GM18498 (cell line): ENCODE measurements at regions not wholly inside any gene's neighbourhood (a gene's known extent, or its start where the extent isn't known, plus 50 kb on each side); places are given as distances from the start of the nearest gene placed in this dataset.
A peak's percentile ranks its signal among the peaks of the same experiment; 100 is the strongest.

ENCODE experiments used
- ATAC-seq: cut with Tn5 transposase; IDR thresholded peaks from one replicate; pipeline ENCODE4 v1.9.1; 2021; ENCODE audit warnings: mild to moderate bottlenecking, moderate library complexity; ENCODE audit not compliant: unreplicated experiment

GRCh38 chr9:4435197-4435596, 55.1 kb upstream of the SLC1A1 start:
- ATAC-seq, result no peak

DNA sequence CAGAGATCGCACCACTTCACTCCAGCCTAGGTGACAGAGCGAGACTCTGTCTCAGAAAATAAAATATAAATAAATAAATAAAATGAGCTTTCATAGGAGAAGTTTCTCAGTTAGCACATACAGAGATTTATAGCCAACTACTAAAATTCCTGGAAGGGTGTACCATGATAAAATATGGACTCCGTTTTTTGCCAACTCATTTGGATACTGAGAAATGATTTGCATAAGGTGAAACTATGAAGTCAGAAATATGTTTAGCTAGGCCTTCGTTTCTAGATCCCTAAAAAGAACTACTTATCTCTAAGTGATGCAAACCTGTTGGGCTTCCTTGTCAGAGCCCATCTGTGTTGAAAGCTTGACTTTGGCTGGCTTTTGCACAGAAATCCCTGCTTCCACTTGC, 56.9 kb upstream of the SLC1A1 start:
- ATAC-seq, result peak; percentile 50

- ATAC-seq, result peak; percentile 44
These were observed 59.6 kb upstream of the SLC1A1 start for GRCh38 chr9:4430432-4431261.

DNA sequence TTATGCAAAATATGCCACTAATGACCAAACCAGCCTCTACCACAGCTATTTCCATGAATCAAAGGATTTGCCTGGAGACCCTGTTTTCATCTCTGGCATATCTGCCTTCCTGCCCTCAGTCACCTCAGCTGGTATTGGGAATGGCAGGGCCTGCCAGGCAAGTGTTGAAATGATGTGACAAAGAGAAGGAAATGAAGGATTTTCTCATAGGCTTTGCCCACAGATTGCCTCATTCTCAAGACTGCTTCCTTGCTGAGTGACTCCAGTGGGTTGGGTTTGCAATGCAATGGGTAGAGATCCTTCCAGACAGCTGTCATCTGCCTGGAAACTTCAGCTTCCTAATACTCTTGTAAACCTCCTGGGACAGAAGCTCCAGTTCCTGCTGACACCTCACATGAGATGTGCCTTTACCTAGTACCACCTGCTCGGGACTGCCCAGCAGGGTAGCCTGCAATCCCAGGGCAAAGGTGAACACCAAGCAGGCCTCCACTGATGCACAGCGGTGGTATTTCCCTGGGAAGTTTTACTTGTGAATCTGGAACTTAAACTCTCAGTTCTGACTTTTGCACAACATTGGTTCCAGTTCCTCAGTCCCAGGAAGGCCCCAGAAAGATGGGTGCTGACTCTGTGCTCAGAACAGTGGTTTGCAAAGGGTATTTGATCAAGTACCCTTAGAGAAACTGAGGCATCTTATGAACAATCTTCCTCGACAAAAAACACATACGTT, 64.8 kb upstream of the SLC1A1 start:
- no peak for ATAC-seq

- ATAC-seq, result no peak
These were observed 65.4 kb upstream of the SLC1A1 start for GRCh38 chr9:4424891-4425290.

DNA sequence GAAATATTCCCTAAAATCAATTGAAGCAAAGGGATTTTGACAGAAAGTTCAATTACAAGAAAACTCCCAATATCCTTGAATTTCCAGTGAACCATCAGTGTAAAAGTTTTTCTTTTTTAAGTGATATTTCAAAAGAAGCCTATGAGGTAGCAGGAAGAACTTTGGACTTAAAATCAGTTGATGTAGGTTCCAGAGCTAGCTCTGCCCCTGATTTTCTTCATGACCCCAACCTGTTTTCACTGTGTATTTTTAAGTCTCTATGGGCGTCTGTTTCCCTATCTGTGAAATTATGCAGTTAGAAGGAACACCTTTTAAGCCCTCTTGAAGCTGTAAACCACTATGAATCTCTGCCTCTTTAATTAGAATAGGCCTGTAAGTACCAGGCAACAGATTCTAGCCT, 66.2 kb upstream of the SLC1A1 start:
- no peak for ATAC-seq

GRCh38 chr9:4423207-4423610, 67.1 kb upstream of the SLC1A1 start:
- no peak for ATAC-seq

GRCh38 chr9:4422495-4422894, 67.8 kb upstream of the SLC1A1 start:
- ATAC-seq, result peak; percentile 82

GRCh38 chr9:4421847-4422246, 68.4 kb upstream of the SLC1A1 start:
- ATAC-seq, result no peak

DNA sequence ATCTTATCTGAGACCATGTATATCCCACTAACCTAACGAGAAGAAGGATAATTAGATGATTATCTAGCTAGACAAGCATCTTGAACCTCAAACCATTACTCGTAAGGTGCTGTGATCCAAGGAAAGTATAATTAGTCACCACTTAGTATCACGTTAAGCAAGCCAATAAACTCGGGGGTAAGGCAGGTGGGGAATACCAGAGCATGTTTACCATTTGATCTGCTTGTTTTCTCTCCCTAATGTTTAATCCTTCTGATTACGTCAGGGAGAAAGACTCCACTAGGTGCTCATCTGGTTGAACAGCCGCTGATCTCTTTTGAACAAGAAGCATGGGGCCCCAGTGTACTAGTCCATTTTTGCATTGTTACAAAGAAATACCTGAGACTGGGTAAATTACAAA, 69.9 kb upstream of the SLC1A1 start:
- ATAC-seq, result no peak

DNA sequence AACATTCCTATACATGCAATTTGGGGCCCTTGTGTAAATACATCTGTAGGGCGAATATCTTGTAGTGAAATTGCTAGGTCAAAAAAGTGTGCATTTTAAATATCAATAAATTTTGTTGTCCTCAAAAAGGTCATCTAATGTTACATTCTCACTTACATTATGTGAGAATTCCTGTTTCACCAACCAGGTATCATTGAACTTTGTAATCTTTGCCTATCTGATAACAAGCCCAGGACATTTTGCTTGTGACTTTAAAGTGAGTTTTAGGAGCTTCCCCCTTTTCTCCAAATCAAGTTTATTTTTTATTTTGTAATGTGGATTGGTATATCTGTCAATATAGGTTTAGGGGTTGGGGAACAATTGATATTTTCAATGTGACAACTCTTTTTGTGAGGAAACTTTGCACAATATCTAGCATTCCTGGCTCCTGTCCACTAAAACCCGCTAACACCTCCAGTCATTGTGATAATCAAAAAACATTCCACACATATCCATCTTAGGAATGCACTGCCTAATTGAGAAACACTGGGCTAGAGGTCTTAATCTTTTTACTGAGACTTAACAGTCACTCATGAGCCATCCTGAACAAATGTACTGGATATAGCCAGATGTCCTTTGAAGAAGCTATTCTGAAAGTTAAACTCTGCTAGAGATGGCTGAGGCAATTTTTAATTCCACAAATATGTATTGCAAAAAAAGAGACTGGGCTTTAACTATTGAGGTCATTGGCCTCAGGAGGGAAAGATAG, 72.5 kb upstream of the SLC1A1 start:
- ATAC-seq, result no peak

GRCh38 chr9:4416467-4416866, 73.8 kb upstream of the SLC1A1 start:
- no peak for ATAC-seq

DNA sequence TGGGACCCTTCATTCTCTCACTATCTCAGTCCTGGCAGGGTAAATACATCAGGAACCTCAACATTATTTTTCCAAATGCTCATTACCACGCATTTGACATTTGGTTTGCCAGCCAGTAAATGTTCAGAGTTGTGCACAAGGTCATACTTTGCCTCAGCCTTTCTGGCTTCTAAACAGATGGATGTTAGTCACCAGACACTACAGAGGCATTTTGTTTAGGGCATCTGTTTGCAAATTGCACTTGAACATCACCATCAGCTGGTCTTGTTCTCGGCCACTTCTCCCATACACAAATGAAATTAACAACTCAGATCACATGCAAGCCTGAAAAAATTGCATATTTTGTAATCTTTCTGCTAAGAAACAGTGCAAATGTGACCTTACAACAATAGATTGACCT, 75.0 kb upstream of the SLC1A1 start:
- no peak for ATAC-seq

- no peak for ATAC-seq
These were observed 76.4 kb upstream of the SLC1A1 start for GRCh38 chr9:4413856-4414255.

DNA sequence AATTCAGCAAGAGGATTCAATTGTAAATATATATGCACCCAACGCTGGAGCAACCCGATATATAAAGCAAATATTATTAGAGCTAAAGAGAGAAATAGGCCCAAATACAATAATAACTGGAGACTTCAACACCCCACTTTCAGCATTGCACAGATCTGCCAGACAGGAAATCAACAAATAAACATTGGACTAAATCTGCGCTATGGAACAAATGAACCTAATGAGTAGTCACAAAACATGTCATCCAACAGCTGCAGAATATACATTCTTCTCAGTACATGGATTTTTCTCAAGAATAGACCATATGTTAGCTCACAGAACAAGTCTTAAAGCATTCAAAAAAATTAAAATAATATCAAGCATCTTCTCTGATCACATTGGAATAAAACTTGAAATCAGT, 86.1 kb upstream of the SLC1A1 start:
- ATAC-seq, result no peak

GRCh38 chr9:4402501-4402900, 87.8 kb upstream of the SLC1A1 start:
- no peak for ATAC-seq

DNA sequence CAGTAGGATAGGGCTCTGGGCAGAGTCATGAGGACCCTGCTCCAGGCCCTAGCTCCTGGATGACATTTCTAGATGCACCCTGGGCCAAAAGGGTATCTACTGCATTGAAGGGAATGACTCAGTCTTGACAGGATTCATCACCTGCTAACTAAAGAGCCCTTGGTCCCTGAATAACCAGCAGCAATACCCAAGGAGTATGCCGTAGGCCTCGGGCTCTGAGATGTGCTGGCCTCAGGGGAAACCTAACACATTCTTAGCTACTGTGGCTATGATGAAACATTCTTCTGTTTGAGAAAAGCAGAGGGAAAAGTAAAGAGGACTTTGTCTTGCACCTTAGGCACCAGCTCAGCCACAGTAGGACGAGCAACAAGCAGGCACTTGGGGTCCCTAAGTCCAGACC, 89.5 kb upstream of the SLC1A1 start:
- no peak for ATAC-seq

GRCh38 chr9:4397917-4398316, 92.4 kb upstream of the SLC1A1 start:
- ATAC-seq, result no peak

DNA sequence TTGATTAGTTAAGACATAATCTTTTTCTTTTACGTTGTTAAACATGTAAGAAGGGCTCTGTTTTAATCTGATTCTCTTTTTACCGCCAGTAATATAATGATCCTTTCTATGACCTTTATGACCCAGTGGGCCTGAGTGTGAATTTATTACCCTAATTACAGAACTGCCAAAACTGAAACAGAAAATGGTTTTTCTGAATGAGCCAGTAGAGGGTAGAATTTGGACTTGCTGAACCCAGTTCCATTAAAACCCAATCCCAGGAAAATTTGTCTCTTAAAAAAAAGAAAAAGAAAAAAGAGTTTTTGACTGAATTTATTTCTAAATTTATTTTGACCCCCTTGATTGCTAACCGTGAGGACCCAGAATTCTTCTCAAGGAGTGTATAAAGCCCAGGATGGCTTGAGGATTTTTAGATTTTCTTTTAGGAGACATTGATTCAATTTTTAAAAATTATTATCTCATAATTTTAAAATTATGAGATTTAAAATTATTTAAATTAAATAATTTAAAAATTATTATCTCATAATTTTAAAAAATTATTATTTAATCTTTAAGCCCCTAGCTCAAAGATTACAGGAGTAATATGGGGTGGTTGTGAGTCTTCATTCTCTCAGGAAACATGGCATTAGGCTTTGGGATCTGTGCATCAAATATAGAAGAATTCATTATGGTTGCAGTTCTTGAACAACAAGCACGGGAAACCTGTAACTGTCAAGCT, 94.1 kb upstream of the GLIS3 start:
- no peak for ATAC-seq

GRCh38 chr9:4389755-4390154, 89.9 kb upstream of the GLIS3 start:
- ATAC-seq, result no peak

DNA sequence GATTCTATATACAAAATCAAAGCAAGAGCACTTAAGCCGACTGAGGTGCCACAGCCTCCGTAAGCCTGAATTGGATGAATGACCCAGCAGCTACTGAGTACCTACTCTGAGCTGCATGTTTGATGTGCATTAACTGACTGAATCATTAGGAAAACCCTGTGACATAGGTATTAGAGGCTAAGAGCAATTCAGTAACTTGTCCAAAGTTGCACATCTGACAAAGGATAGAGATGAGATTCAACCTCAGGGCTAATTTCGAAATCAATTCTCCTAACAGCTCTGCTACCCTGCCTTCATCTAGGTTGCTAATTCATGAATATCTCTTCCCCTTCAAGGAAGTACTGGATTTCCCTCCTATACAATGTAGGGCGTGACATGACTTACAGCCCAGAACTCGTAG, 89.1 kb upstream of the GLIS3 start:
- no peak for ATAC-seq
